ENCODE measurements at regions not wholly inside any gene's neighbourhood (a gene's known extent, or its start where the extent isn't known, plus 50 kb on each side); places are given as distances from the start of the nearest gene placed in this dataset.

DNA sequence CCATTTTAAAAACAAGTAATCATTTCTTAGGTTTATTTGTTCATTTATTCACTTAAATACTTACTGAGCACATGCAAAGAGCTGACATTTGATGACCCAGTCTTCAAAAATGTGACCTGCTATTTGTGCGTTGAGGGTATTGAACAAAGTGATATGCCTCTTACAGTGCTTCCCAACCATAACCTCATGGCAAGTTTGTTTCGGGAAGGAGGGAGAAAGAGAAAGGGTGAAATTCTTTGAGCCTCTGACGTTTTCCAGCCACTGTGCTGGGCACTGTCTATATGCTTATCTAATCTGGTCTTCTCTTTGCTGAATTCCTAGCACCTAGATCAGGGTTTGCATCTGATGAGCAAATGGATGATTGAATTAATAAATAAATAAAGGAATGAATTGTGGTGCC is 479.1 kb downstream of the HAPSTR1 start:
- ATAC-seq: no peak
- intact Hi-C loops (cut with micrococcal nuclease): no loop called here
- no peak for DNase-seq

DNA sequence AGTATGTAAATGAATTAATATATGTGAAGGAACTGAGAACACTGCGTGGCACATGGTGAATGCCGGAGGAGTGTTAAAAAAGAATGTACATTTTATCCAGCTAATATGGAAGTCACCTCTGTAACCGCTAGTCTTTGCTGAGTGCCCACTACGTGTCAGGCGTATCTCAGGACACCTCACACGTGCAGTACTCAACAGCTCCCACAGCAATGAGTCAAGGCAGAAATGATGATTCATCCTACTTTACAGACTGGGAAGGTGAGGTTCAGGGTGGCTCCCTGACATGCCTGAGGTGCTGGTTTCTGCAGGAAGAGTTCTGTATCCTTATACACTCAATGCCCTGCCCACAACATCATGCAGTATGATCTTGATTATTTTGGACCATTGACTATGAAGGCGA is 487.0 kb downstream of the HAPSTR1 start:
- intact Hi-C loops (cut with micrococcal nuclease): no loop called here
- ATAC-seq: no peak
- no peak for DNase-seq

DNA sequence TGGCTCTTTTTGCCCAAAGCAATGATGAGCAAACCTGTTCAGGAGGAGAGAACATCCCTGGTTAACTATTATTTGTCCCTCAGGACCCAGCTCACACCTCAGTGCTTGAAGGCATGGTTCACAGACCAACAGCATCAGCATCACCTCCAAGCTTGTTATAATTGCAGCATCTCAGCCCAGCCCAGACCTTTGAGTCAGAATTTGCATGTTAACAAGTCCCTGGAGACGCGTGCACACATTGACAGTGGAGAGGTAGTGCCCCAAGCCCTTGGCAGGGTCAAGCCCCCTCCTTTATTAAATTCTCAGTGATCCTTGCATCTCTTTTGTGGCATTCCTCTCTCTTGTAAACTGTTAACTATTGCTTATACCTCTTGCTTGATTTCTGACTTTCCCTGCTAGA is 488.6 kb downstream of the HAPSTR1 start:
- DNase-seq (no peak), ATAC-seq (no peak)
- intact Hi-C loops (cut with micrococcal nuclease): no loop called here

DNA sequence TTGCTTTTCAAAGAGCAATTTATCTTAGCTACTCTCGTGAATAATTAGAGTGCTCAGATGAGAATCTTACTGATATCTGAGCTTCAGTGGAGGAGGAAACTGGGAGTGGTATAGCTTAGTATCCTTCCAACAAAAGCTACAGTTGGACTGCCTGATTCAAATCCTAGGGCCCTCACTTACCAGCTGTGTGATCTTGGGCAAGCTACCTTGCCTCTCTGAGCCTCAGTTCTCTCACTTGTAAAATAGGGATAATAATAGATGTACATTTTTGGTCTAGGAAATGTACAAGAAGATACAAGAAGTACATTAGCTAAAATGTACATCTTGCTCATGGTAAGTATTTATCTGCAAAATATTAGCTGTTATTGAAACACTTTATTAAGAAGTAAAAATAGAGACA is 502.0 kb downstream of the HAPSTR1 start:
- intact Hi-C loops (cut with micrococcal nuclease): no loop called here
- DNase-seq (no peak), ATAC-seq (no peak)

DNA sequence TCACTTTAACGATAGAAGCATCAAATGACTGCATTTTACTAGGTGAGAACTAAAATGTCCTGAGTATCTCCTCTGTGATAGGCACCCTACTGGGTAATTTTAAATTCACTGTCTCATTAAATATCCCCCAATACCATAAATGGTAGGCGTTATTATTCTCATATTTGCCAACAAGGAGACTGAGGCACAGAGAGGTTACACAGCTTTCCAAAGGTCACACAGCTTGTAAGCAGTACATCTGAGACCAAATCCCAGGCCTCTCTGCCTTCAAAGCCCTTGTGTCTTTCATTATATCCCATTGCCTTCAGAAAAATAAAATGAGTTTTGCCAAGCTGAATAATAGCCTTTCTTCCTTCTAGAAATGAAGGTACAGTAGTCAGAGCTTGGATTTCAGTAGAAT is 502.6 kb downstream of the HAPSTR1 start:
- intact Hi-C loops (cut with micrococcal nuclease): no loop called here
- no peak for ATAC-seq
- no peak for DNase-seq

DNA sequence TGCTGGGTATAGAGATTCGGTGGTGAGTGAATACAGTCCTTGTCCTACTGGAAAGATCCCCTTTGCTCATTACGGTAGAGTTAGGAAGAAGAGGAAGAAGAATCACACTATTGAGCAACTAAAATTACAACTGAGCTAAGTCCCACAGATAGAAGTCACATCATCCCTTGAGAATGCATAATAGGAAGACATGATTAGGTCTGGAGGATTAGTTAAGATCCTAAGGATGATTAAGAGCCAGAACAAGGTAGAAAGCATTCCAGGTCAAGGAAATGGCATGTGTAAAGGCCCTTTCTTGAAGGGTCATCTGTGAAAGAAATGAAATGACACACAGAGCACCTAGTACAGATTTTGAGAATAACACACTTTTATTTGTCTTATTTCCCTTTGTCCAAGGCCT is 503.5 kb downstream of the HAPSTR1 start:
- DNase-seq: no peak
- intact Hi-C loops (cut with micrococcal nuclease): no loop called here
- no peak for ATAC-seq

DNA sequence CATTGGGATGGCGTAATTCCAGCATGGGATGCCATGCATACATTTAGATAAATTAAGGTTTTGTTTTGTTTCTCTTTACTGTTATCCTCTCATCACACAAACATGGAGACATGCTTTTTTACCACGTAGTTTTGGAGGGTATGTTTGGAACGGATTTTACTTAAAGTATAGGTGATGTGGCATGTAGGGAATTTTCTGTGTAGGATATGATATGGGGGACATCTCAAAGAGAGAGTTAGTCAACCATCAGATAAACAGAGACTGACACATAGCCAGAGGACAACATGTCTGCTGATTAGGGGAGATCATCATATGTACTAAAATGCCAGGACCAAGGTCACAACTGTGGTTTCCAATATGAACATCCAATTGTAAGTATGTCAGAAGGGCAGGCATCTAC is 503.9 kb downstream of the HAPSTR1 start:
- ATAC-seq: no peak
- DNase-seq: no peak
- intact Hi-C loops (cut with micrococcal nuclease): no loop called here

DNA sequence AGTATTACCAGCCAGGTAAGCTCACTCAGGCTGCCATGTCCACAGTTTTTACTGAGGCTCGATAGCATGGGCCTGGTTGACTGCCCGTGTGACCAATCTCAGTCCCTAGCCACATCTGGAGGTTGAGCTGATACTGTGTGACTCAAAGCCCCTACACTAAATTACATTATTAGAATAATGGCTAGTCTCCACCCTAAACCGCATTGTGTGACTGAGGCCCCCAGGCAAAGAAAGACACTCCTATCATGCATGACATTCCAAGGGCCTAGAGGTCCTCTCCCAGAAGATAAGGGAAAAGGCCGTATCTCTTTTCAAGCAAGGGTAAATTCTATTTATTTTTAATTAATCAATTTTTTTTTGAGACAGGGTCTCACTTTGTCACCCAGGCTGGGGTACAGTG is 505.3 kb downstream of the HAPSTR1 start:
- ATAC-seq (no peak), DNase-seq (no peak)

DNA sequence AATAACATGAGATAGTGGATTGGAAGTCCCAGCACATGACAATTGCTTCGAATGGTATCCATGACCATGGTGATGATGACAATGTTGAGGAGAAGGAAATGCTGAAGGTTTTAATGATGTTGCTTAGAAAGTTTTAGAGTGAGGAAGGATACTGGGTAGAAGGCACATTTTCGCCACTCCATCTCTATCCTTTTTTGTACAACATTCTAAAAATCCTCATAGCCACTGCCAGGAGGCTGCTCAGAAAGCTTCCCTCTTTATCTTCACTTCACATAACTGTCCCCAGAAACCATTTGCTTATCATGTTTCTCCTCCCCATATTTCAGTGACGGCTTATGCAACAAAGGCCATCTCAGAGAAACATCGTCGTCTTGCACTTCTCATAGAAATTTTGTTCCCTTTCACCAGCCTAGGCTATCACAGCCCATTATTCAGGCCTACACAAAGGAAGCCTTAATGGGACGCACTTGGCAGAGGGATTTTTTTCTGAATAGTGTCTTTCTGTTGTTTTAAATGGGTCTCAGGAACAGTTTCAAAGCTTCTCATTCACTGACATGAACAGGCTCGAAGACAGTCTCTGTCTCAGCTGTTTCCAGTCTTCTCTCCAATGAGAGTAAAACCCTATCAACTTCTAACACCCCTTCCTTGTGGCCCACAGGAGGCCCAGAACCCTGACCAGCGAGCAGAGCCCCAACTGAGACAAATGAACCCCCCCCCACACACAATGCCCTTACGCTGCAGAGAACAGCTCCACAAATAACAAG is 506.7 kb downstream of the HAPSTR1 start:
- DNase-seq: no peak
- no peak for ATAC-seq
- intact Hi-C loops (cut with micrococcal nuclease): no loop called here

More for the DNA sequence above, 505.3 kb downstream of the HAPSTR1 start:
- intact Hi-C loops (cut with micrococcal nuclease): no loop called here

DNA sequence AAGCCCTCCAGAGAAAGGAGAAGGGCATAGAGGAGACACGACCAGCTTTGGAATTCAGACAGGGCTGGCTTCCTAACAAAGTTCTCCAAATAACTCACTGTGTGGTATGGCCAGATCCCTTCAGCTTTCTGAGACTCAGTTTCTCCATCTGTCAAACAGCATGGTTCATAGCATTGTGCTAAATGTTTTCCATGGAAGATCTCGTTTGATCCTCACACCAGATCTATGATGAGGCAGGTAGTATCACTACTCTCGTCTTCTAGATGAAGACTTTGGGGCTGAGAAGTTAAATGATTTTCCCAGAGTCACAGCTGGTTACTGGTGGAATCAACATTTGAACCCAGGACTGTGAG is 507.3 kb downstream of the HAPSTR1 start:
- intact Hi-C loops (cut with micrococcal nuclease): no loop called here
- DNase-seq: no peak

DNA sequence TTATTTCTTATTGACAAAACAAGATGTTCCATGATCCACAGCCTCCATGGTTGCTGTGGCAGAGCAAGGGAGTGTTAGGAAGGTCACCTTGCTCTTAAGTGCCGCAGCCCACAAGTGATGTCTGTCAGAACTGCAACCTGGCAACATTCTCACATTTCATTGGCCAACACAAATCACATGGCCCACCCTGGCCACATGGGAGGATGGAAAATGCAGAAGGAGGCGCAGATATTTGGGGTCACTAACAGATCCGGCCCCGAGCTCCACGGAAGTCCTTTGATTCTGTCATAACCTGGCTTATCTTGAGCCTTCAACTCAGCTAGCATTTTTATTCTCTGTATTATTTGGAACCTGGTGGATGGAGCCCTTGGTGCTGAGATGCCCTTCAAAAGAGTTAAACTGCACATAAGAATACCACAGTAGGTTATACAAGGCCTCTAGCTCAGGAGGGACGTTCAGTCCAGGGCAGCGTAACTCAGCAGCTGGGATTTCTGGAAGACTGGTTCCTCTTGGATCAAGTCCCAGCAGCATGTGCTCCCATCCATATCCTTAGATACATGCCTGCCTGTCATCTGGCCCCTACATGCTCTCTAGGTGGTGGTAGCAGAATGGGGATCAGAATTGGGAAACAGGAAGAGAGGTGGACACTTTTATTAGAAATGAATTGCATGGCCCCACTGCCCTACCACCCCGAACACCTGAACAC is 508.1 kb downstream of the HAPSTR1 start:
- intact Hi-C loops (cut with micrococcal nuclease): no loop called here
- ATAC-seq: no peak

More for the DNA sequence above, 507.3 kb downstream of the HAPSTR1 start:
- ATAC-seq: no peak

DNA sequence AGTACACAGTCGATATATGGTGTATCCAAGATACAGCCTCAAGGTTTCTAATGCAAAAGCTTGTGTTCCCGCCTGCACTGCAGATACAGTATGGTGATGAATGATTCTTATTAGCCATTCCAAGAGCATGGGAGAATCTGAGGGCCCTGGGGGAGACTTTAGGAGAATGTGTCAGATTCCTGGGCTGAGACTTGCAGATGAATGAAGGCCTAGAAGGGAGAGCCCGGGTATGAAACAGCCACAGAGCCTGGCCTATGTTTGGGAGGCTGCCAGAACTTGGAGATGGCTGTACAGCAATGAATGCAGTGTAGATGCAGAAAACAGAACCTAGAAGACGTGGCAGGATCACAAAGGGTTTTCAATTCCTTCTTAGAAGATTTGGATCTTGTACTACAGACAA is 510.7 kb downstream of the HAPSTR1 start:
- DNase-seq (no peak), ATAC-seq (no peak)
- intact Hi-C loops (cut with micrococcal nuclease): no loop called here

More for the DNA sequence above, 508.1 kb downstream of the HAPSTR1 start:
- no peak for DNase-seq

DNA sequence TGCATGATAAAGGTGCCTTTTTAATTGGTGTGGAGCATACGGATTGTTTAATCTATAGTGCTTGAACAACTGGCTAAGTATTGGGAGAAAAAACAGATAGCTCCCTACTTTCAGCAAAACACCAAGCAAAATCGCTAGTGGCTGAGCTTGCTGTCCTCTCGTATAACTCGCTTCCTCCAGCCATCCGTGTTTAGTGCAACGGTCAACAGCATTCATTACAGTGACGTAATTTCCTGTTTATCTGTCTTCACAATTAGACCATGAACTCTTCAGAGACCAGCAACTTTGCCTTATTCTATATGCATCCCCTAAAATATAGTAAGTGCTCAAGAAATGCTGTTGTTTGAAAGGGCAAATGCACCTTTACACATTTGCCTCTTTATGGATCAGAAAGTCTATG is 511.9 kb downstream of the HAPSTR1 start:
- DNase-seq (no peak), ATAC-seq (no peak)
- intact Hi-C loops (cut with micrococcal nuclease): no loop called here

DNA sequence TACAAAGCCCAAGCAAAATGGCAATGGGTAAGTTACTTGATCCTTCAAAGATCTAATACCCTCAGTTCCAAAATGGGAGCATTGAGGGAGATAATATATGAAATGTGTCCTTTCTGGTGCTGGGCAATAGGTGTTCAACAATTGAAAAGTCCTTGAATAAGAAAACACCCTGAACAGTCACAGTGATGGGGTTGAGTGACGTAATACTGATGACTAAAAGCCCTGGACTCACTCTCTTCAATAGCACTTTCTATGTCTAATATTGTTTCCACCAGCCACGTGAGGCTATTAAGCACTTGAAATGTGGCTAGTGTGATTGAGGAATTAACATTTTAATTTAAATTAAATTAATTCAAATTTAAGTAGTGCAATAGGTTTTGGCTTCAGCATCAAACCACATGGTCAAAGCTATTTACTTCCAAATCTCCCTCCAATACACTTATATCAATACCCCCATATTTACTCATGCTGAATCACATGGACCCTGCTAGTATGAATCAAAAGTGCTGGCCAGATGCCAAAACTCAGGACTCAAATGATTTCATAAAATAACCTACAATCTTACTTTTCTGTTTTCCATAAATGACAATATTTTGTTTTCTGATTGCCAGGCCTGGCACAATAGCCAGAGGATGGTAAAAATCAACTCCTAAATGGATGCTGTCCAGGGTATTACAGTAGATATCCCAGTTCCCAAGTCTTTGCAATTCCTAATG is 516.2 kb downstream of the HAPSTR1 start:
- ATAC-seq: no peak
- intact Hi-C loops (cut with micrococcal nuclease): no loop called here
- no peak for DNase-seq

DNA sequence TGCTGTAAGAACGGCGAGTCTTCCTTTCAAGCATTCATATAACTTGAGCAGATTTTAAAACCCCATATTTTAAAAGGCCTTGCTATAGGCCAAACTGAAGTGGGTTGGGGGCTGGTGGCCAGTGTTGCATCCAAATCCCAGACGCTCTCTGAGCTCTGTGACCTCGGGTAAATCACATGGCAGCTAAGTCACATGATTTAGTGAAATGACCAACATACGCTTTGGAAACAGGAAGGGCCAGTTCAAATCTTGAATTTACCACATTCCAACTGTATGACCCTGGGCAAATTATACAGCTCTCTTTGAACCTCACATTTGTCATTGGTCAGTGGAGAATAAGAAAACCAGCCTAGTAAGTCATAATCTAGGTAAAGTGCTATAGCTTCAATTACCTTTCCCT is 519.3 kb downstream of the HAPSTR1 start:
- intact Hi-C loops (cut with micrococcal nuclease): no loop called here
- ATAC-seq (no peak), DNase-seq (no peak)

DNA sequence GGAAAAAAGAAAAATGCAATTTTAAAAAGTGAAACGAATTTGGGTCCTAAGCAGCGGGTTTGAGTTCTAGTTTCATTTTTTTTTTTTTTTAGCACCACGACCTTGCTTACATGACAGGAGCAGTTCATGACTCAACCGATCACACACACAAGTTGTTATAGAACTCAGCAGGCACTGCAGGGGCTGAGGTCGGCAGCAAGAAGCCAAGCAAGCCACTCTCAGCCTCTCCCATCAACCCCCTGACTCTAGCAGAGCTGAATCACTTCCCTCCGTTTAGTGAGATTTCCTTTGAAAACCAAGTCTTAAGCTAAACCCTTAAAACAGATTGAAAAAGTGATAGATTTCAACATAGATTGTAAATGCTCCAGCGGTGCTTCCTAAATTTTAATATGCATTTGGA is 520.8 kb downstream of the HAPSTR1 start:
- intact Hi-C loops (cut with micrococcal nuclease): no loop called here
- ATAC-seq (no peak), DNase-seq (no peak)

DNA sequence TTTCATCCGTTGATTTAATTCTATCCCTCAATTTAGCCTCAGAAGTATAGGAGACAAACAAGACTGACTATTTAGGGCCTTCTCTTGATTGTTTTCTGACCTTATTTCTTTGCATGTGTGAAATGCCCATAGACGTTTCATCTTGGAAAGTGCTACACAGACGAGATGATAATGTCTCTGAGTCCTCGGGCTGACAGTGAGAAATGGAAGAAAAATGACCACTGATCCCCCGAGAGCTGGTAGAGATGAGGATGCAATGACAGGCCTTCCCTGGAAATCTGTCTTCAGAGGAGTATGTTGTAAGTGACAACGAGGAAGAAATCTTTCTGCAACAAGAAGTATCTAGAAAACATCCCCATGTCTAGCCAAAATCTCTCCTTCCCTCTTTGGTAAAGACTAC is 522.9 kb downstream of the HAPSTR1 start:
- intact Hi-C loops (cut with micrococcal nuclease): no loop called here
- DNase-seq: no peak
- ATAC-seq: no peak

DNA sequence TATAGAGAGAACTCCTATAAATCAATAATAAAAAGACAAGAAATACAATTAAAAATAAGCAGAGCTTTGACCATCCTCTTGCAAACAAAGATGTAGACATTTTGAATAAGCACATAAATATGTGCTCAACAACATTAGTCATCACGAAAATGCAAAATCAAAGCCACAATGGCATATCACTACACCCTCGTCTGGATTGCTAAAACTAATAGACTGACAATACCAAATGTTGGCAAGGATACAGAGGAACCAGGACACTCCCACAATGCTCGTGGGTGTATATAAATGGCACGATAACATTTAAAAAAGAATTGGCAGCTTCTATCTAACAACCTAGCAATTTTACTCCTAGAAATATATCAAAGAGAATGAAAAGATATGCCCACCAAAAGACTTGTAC is 530.8 kb downstream of the HAPSTR1 start:
- ATAC-seq (no peak), DNase-seq (no peak)
- intact Hi-C loops (cut with micrococcal nuclease): no loop called here

DNA sequence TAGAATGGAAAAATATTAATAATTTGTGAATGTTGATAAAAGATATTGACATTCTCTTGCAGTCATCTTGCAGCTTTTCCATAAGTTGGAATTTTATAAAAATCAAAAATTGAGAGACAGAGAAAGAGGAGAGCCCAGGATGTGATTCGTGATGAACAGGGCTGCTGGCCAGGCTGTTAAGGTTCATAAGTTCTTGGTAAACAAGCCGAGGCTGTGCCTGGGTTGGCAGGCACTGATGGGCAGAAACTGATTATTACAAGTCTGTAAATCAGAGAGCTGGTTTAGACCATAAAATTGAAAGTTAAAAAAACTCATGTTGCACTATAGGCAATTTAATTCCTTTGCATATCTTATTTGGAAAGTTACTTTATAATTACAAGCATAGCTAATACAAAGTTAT is 533.7 kb downstream of the HAPSTR1 start:
- ATAC-seq (no peak), DNase-seq (no peak)
- intact Hi-C loops (cut with micrococcal nuclease): no loop called here

DNA sequence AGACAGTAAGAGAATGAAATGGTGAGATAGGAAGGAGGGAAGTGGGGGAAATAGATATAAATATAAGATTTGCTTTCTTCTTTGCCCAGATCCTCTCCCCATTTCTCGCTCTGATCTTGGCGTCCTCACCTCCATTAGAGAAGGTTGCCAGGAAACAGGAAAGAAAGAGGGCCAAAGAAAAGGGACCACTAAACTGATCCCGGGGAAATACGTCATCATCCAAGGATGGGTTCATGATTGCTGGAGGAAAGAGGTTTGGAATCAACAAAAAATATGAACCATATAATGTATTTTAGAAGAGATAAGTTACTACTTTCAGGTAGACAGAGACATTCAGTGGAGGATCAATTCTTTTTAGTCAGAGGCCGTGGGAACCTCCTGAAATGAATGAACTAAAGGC is 536.0 kb downstream of the HAPSTR1 start:
- ATAC-seq: no peak
- DNase-seq: no peak
- intact Hi-C loops (cut with micrococcal nuclease): no loop called here

DNA sequence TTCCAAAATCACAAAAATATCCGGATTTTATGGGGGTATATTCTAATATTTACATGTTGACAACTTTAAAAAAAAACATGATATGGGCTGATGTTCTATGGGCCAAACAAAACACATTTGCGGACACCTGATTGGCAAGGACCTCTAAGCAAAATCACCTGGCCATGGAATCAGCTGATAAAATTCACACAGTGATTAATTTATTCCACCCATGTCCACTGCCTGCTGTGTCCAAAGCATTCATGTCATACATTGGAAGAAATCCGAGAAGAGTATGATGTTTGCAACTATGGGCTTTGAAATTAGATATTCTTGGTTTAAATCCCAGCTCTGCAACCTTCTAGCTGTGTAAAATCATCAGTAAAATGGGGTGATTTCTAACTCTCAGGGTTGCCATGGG is 538.7 kb downstream of the HAPSTR1 start:
- intact Hi-C loops (cut with micrococcal nuclease): no loop called here
- DNase-seq (no peak), ATAC-seq (no peak)
